Fibroblast of the aortic adventitia (primary cell): ENCODE measurements at regions not wholly inside any gene's neighbourhood (a gene's known extent, or its start where the extent isn't known, plus 50 kb on each side); places are given as distances from the start of the nearest gene placed in this dataset.

ENCODE experiments used
- DNase-seq: peaks from one replicate; pipeline ENCODE4 v3.0.0-alpha.2; 2010; ENCODE audit warnings: low read depth
- H3K4me3 ChIP-seq: 2 replicates; pipeline ENCODE4 v1.5.1; 2011; ENCODE audit warnings: low read depth, mild to moderate bottlenecking, control low read depth, low read length, moderate library complexity
- TF ChIP-seq, protein P1 (sequence below): IDR thresholded peaks from 2 replicates; pipeline ENCODE4 v1.5.1; 2011; ENCODE audit warnings: mild to moderate bottlenecking, low read length, control low read depth, inconsistent platforms; ENCODE audit not compliant: insufficient read depth

DNA sequence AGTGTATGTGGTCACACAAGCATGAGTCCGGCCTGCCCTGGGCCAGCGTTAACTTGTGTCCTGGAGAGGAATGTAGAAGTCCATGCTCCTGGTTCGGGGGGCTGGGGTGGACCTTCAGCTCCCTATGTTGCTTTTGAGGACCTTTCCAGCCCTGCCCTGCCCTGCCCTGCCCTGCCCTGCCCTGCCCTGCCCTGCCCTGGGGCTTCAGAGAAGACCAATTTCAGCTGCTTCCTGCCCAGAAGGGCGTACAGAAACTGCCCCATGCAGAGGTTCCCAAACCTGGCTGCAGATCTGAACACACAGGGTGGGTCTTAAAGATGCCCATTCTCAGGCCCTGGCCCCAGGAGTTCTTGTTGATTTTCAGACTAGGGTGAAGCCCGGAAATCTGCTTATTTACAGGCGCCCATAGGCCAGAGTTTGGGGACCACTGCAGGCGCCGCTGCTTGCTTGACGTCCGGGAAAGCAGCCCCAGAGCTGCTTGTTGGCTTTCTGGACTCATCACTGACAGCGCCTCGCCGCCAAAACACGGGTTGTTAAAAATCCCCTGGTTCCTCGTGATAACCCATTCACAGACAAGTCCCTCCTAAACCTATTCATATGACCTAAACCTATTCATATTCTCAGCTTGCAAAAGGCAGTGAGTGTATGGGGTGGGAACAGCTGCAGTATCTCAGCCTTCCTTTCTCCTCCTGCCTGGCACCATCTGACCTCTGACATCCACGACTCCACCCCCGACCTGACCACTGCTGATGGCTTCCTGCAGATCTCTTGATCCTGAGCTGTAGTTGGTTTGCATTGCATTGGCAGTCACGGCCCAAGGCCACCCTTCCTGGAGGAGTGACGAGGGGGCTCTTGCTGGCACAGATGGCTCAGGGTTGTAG lies 198.3 kb downstream of the GLI2 start:
- TF ChIP-seq, protein P1, sequence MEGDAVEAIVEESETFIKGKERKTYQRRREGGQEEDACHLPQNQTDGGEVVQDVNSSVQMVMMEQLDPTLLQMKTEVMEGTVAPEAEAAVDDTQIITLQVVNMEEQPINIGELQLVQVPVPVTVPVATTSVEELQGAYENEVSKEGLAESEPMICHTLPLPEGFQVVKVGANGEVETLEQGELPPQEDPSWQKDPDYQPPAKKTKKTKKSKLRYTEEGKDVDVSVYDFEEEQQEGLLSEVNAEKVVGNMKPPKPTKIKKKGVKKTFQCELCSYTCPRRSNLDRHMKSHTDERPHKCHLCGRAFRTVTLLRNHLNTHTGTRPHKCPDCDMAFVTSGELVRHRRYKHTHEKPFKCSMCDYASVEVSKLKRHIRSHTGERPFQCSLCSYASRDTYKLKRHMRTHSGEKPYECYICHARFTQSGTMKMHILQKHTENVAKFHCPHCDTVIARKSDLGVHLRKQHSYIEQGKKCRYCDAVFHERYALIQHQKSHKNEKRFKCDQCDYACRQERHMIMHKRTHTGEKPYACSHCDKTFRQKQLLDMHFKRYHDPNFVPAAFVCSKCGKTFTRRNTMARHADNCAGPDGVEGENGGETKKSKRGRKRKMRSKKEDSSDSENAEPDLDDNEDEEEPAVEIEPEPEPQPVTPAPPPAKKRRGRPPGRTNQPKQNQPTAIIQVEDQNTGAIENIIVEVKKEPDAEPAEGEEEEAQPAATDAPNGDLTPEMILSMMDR: no peak
- no peak overlapping the region for H3K4me3 ChIP-seq
- peak; percentile 48 for DNase-seq

DNA sequence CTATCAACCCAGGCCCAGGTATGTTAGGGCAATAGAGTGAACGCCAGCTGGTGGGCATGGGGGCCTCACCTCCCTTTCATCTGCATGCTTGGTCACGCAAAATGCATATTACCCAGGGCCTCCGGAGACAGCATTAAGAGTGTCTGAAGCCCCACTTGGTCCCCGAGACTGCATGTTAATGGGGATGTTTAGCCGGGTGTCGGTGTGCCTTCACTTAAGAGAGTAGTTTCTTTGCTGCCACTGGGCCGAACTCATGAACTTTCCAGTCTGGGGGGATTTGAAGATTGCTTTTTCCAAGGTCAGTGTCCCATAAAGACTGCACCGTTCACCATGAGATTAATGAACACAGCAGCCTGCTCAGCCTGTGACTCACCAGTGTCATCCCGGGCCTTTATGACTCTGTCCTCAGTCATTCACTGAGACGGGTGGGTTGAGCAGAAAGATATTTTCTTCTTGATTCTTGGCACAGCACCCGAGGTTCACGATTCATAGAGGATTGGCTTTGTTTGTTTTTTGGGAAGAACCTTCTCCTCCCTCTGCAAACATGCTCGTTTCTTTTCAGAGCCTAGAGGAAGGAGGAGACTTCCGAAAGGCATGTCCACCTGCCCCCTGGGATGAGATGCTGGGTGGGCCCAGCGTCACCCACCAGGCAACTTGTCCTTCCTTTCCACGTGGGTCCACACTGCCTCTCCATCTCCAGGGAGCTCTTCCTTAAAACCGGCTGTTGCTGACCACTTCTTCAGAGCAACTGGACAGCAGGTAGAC lies 199.1 kb downstream of the GLI2 start:
- peak; percentile 84 for DNase-seq
- TF ChIP-seq, protein P1: no peak
- H3K4me3 ChIP-seq: no peak overlapping the region

DNA sequence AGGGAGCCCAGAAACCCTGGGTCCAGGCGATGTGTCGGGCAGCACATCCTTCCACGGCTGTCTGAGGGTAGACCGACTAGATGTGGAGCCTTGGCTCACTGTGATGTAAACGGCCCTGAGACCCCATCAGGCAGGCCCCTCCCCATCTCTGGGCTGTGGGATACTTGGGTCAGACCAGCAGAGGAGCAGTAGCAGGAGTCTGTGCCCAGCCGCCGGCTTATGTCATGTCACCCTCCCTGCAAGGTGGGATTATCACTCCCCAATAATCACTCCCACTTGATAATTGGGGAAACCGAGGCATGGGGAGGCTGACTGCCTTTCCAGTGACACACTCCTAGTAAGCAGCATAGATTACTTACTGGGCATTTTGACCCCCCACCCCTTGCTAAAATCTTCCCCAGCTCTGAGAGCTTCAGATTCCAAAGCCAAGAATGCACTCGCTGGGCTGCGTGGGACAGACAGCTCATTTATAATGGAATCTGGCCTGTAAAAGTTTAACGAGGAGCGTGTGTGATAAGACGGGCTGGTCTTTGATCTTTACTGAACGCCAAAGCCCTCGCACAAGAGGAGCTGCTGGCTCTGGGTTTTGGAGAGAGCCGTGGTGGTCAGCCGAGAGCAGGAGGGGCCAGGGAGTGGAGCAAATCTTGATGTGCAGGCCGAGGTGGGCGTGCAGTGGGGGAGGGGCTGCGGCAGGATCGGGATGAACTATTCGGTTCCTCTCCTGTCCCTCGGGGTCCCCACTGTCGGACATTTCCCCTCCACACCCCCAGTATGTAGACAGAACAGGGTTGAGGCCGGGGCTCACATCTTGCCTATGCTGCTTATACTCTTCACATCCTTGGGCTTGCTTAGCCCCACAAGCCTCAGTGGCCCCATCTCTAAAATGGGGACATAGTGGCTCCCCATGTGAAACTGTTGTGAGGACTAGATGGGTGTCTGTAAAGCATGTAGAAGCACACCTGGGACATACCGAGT lies 200.0 kb downstream of the GLI2 start:
- H3K4me3 ChIP-seq: no peak overlapping the region
- TF ChIP-seq, protein P1: no peak
- DNase-seq: peak; percentile 75

DNA sequence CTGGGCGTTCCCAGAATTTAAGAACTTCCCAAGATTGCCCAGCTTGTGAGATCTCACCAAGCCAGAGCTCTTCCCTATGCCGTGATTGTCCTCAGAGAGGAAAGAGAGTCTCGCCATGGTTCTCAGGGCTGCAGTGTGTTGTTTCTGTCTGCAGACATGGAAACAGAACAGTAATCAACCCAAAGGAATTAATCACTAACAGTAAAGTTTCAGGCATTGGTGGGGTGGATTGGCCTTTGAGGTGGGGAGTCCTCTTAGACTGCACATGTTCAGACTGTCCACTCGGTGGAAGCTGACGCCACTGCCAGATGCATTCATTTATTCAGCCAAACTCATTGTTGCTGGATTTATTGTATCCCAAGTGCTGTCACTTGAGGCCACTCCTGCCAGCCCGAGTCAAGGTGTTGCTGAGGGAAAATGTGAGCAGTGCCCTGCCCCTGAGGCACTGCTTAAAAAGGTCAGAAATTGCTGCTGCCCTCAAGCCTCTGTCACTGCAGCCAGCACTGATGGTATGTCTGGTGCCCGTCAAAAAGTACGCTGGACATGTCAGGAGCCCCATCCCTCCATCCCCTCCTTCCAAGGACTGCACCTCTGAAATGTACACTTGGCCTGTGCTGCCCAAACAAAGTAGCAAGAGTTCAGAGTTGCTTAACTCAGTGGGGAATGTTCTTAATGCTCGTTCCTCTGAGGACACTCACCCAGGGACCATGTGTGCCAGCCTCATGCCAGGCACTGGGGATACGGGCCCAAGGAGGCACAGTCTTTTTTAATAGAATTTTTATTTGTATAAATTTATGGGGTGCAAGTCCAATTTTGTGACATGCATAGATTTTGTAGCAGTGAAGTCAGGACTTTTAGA lies 201.0 kb downstream of the GLI2 start:
- no peak for DNase-seq
- H3K4me3 ChIP-seq: no peak overlapping the region

DNA sequence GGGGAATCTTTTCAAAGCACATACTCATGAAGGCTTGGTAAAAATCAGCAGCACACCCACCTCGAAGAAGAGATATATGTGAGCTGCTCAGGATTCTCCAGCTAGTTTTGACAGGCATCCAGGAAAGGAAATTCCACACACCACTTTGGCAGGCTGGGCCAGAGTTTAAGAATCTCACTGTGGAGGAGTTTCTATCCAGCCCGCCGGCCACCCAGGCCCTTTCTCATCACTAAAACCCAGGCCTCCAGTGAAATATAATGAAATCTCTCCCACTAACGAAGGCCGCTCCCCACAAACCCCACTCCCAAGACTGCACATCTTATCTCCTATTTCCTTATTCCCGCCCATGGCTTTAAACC lies 202.0 kb downstream of the GLI2 start:
- H3K4me3 ChIP-seq: no peak overlapping the region
- TF ChIP-seq, protein P1: no peak
- DNase-seq: peak; percentile 92

More for the DNA sequence above, 201.0 kb downstream of the GLI2 start:
- TF ChIP-seq, protein P1: no peak
